GM21825 (cell line): ENCODE measurements at regions not wholly inside any gene's neighbourhood (a gene's known extent, or its start where the extent isn't known, plus 50 kb on each side); places are given as distances from the start of the nearest gene placed in this dataset.
"Not testable (repeated sequence)": the region's sequence is repeated elsewhere in the genome, so short reads cannot be mapped to it uniquely, and the experiment has no call there.

Source experiments
- ATAC-seq: cut with Tn5 transposase; IDR thresholded peaks from one replicate; pipeline ENCODE4 v1.9.1; 2021; ENCODE audit warnings: mild to moderate bottlenecking, moderate library complexity; ENCODE audit not compliant: unreplicated experiment

DNA sequence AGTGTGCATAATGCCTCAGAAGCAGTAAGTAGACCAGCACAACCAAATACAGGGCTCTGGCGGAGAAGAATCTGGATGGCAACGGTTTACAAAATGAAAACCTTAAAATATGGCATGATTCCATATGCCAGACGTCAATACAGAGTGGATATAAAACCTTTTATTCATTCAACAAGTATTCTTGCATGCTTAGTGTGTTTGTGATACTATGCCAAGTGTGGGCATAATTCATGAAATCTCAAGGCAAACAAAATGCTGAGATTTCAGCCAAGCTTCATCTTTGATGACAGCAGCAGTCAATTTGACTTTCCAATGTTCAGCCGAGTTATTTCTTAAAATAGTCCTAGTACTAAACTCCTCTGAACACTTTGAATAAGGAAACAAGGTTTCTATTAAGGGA, 119.4 kb downstream of the CD24 start:
- no peak for ATAC-seq

DNA sequence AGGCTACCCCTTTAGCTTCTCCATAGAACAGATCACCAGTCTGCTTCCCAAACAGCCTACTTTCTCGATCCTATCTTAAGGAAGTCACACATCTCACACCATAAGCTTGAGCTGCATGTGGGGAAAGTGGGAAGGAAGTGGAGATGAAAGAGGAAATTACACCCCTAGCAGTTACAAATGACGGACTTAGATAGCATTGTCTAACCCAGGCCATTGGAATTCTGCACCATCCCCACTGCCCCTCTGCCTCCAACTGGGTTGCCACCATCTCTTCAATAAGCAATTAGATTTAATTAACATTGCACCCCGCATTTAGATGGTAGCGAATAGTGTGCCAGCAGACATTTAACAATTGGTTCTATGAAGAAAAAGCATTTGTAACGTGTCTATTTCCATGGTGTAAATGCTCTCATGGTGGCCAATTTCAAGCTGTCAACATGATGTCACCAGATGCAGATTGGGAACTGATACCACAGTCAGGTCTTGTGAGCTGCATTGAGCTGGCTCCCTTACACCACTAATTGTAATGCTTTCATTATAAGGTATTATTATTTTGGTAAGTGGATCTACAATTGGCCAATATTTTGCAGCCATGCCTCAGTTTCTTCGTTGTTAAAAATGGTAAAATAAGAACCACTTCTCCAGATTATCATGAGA, 124.7 kb downstream of the CD24 start:
- ATAC-seq: peak; percentile 37

DNA sequence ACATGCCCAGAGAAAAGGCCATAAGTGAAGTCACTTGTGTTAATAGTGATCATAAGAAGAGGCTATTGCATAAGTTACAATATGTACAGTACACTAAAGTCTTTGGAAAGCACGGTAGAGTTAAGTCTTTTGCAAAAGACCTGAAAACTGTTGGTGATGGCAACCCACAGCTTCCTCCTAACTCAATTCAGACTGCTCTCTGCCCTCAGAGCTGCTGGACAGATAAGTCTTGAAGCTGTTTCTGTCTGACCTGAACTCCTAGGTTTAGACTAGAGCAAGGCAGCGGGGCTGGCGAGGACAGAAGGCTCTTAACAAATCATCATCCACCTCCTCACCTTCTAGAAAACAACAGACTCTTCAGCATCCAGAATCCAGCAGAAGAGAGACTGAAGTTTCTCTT, 125.4 kb downstream of the CD24 start:
- ATAC-seq: no peak

DNA sequence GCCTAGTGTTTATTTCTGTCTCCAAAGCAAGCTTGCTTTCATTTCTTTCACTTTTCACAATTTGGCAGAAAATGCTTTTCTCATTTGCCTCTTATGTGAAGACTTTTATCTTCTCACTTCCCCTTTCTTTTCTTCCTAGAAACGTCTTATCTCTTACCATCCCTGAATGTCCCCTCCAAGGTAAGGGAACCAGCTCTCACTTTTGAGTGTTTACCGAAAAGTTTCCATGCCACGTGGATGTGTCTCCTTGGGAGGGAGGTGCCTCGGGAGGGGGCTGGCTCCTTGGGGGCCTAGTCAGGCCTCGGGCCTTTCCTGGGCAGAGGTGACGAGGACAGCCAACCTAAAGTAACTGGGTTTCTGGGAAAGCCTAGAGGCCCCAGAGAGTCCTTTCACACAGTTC, 127.4 kb downstream of the CD24 start:
- no peak for ATAC-seq

DNA sequence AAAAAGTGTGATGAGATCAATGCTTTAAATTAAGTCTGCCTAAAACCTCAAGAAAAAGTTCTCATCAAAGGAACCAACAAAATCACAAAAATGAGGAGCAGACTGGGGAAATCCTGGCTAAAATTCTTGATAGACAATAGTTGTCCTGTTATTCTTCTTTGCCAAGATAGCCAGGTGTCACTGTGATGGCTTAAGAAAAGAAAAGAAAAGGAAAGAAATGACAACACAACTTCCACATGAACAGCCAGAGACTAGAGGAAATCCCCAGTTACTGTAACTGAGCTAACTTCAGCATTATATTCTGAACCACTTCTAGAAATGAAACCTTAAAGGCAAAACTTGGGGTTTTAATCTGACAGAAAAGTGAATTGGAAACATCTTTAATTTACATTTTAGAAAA, 129.6 kb downstream of the CD24 start:
- ATAC-seq: peak; percentile 68

GRCh38 chr6:106832766-106833510, 141.6 kb downstream of the CD24 start:
- ATAC-seq: no peak

DNA sequence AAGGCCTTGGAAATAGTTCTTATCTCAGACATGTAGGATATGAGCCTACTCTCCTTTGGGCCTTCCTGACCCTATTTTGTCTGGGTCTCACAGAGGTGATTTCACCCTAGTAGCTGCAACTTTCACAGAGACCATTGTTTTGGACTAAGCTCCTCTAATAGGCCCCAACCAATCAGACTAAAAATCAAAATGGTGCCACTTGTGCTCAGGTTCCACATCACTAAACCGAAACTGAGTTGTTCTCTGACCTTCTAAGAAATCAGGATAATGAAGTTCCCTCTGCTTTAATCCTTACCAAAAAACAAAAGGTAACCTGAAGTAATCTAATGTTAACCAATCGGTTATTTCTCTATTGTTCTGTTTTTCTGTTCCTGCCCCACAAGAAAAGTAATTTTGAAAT, 143.6 kb downstream of the CD24 start:
- no peak for ATAC-seq

GRCh38 chr6:106829451-106829850, 145.1 kb downstream of the CD24 start:
- no peak for ATAC-seq

GRCh38 chr6:106827081-106827480, 147.4 kb downstream of the CD24 start:
- ATAC-seq: no peak

DNA sequence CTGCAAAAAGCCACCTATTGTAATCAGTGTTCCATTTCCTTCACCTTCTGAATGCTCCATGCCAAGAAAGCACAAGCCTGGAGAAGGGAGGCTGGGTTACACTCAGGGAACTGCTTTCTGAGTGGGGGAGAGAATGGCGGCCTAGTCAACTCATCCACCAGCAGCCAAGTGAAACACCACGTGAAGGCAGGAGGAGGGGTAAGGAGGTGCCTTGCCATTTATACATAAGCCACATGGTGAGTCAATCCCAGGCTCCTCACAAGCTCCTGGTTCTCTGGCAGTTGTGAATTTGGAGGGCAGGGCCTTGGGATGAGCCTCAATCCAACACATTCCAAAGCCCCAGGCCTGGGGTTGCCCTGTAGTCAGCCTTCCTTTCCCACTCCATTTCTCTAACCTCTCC, 149.4 kb downstream of the CD24 start:
- no peak for ATAC-seq

- no peak for ATAC-seq
These were observed 150.7 kb downstream of the CD24 start for GRCh38 chr6:106823732-106824351.

GRCh38 chr6:106823058-106823457, 151.5 kb downstream of the CD24 start:
- no peak for ATAC-seq

DNA sequence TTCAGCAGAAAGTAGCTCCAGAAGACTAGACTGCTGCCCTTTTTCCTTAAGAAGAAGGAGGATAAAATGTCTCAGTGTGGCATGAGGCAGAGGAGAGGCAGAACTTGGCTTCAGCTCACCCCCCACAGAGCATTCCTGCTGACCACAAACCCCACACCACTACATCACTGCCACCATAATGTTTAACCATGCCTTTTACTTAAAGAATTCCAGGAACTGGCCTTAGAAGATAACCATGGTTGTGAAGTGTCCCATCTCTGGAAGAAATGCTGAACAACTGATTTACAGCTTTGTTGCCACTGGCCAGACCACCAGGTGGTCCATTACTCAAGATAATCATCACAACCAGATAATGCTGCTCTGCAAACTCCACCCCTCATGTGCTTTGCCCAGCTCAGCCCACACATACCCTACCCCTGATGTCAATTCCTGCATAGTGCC, 154.1 kb downstream of the CD24 start:
- ATAC-seq: no peak

DNA sequence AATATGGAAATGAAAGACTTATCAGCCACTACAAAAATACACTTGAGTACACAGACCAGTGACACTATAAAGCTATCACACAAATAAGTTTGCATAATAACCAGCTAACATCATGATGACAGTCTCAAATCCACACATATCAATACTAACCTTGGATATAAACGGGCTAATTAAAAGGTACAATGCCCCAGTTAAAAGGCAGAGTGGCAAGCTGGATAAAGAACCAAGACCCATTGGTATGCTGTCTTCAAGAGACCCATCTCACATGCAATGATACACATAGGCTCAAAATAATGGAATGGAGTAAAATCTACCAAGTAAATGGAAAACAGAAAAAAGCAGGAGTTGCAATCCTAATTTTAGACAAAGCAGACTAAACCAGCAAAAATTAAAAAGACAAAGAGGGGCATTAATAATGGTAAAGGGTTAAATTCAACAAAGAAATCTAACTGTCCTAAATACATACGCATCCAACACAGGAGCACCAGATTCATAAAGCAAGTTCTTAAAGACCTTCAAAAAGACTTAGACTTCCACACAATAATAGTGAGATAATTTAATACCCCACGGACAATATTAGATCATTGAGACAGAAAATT, 163.3 kb downstream of the CD24 start:
- ATAC-seq: no peak

- ATAC-seq: no peak
These were observed 165.8 kb downstream of the CD24 start for GRCh38 chr6:106808758-106809157.

DNA sequence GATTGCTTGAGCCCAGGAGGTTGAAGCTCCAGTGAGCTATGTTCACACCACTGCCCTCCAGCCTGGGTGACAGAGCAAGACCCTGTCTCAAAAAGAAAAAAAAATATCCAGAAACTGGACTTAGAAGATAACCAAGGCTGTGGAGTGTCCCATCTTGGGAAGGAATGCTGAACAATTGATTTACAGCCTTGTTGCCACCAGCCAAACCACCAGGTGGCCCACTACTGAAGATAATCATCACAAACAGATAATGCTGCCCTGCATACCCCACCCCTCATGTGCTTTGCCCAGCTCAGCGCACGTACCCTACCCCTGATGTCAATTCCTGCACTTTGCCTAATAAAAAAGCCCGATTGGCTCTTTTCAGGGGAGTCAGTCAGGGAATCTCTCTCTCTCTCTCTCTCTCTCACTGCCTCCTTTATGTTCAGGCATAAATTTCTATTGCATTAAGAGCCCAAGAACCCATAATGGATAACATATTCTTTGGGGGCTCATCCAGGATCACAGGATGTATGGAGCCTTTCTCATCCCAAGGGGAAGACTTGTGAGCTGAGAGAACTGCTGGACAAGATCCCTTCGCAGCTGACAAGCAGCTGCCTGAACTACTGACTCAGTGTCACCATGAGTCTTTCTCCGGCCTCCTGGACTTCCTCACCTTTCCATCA, 166.4 kb downstream of the CD24 start:
- no peak for ATAC-seq

GRCh38 chr6:106806253-106806652, 168.3 kb downstream of the CD24 start:
- ATAC-seq: not testable (repeated sequence)

GRCh38 chr6:106805771-106806170, 168.8 kb downstream of the CD24 start:
- no peak for ATAC-seq

GRCh38 chr6:106804346-106805335, 169.9 kb downstream of the CD24 start:
- ATAC-seq: no peak

DNA sequence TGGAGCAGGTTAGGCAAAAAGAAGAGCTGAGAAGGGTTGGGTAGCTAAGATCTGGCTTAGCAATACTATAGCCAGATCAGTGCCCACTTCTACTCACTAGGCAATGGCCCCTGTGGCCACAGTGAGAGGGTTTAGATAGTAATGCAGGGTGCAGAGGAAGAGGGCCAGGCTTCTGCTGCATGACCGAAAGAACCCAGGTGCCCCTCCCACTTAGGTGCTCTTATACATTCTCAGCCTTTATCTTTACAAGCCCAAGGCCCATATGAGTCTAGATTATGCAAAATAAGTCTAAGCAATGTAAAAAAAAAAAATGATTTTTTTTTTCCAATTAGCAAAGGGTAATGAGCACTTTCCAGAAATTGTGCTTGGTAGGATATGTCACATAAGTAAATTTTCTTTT, 171.3 kb downstream of the CD24 start:
- no peak for ATAC-seq
